ENCODE measurements at regions not wholly inside any gene's neighbourhood (a gene's known extent, or its start where the extent isn't known, plus 50 kb on each side); places are given as distances from the start of the nearest gene placed in this dataset.

DNA sequence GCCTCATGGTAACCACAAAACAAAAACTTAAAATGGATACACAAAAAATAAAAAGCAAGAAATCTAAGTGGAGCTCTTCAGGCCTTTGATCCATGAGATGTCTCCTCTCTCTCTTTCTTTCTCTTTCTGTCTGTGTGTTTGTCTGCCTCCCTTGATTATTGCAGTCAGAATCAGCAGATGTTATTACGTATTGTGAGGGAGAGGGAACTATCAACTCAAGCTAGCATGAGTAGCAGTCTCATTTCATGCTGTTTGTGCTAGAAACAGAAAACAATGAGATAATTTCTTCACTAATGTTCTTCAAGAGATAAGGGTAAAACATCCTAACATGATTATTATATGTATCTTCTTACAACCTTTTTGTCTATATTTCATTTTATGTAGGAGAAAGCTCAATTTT is 103.7 kb upstream of the PDC start:
- DNase-seq (ENCODE audit: low read depth in 4 of 6, low spot score in 6 of 6): peak in 1 of 6 donors; percentile 9
- Histone ChIP-seq H3K9me3 (ENCODE audit: control insufficient read depth, insufficient read depth, low read length) (no peaks in the 10 kb centered on the region), H3K36me3 (ENCODE audit: control insufficient read depth, insufficient read depth, low read length) (no peaks in the 10 kb centered on the region), H3K27me3 (ENCODE audit: control insufficient read depth, insufficient read depth, low read length) (no peaks in the 10 kb centered on the region), H3K27ac (ENCODE audit: low read depth, low read length) (no peak overlapping the region), H3K4me1 (ENCODE audit: control insufficient read depth, insufficient read depth, low read length) (no peaks in the 10 kb centered on the region), H3K4me3 (ENCODE audit: low read depth, low read length) (no peak overlapping the region)
- no CpG with 5 or more reads among the region's 1 CpG for WGBS (ENCODE audit: insufficient coverage)

DNA sequence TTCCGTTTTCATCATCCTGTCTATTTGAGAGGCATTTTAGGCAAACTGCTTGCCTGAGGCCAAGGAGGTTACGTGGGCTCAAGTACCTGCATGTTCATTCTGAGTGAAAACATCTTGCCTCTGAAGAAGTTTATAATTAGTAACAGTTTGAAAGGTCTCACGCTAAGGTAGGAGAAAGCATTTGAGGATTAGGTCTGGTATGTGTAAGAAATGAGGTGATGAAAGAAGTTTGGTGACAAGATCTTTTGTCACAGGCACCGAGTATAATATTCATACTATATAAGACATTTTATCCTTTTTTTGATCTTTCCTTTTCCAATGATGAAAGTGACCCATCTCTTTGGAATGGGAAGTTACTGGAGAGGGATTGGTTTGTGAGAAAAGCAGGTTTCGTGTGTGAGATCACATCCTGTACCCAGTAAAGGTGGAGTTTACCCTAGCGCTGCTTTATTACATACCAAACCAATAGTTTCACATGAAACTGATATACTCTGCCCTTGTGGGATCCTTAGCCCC is 98.7 kb upstream of the PDC start:
- Histone ChIP-seq H3K36me3 (ENCODE audit: control insufficient read depth, insufficient read depth, low read length) (no peaks in the 10 kb centered on the region), H3K27ac (ENCODE audit: low read depth, low read length) (no peak overlapping the region), H3K27me3 (ENCODE audit: control insufficient read depth, insufficient read depth, low read length) (no peaks in the 10 kb centered on the region), H3K4me3 (ENCODE audit: low read depth, low read length) (no peak overlapping the region), H3K4me1 (ENCODE audit: control insufficient read depth, insufficient read depth, low read length) (no peaks in the 10 kb centered on the region), H3K9me3 (ENCODE audit: control insufficient read depth, insufficient read depth, low read length) (no peaks in the 10 kb centered on the region)
- DNase-seq (ENCODE audit: low read depth in 4 of 6, low spot score in 6 of 6): no peak
- 100% methylated on average over 1 of the region's 6 CpGs for WGBS (ENCODE audit: insufficient coverage)

DNA sequence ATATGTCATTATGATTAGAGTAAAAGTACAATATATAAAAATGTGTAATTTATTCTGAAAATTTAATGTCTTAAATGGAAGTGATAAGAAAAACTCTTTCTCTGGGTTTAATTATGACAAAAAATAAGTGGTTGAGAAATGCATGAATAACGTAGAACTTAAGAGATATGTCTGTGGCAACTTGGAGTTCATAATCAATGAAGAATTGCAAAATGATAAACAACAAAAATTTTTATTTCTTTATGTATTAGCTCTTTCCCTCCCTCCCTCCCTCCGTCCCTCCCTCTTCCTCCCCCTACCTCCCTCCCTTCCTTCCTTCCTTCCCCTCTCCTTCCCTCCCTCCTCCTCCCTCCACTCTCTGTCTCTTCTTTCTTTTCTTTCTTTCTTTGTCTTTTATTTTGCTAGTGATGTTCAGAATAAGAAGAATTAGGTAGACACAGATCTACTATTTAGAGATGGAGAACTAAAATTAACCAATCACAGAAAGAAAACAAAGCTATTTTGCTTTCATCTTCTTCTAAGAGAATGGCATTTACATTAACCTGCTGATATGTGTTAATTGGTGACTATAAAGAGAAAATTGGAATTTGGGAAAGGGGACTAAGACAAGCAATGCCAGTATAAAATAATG is 96.3 kb upstream of the PDC start:
- H3K9me3 ChIP-seq (ENCODE audit: control insufficient read depth, insufficient read depth, low read length): no peaks in the 10 kb centered on the region

DNA sequence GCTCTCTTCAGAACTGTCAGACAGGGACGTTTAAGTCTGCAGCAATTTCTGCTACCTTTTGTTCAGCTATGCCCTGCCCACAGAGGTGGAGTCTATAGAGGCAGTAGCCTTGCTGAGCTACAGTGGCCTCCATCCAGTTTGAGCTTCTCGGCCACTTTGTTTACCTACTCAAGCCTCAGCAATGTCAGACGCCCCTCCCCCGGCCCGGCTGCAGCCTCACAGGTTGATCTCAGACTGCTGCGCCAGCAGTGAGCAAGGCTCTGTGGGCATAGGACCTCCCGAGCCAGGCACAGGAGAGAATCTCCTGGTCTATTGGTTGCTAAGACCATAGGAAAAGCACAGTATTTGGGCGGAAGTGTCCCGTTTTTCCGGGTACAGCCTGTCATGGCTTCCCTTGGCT is 89.9 kb upstream of the PDC start:
- Histone ChIP-seq H3K27me3 (ENCODE audit: control insufficient read depth, insufficient read depth, low read length) (no peaks in the 10 kb centered on the region), H3K4me1 (ENCODE audit: control insufficient read depth, insufficient read depth, low read length) (no peaks in the 10 kb centered on the region), H3K9me3 (ENCODE audit: control insufficient read depth, insufficient read depth, low read length) (no peaks in the 10 kb centered on the region), H3K4me3 (ENCODE audit: low read depth, low read length) (no peak overlapping the region), H3K27ac (ENCODE audit: low read depth, low read length) (no peak overlapping the region), H3K36me3 (ENCODE audit: control insufficient read depth, insufficient read depth, low read length) (no peaks in the 10 kb centered on the region)
- DNase-seq (ENCODE audit: low read depth in 4 of 6, low spot score in 6 of 6): no peak
- WGBS (ENCODE audit: insufficient coverage): 86% methylated on average over 10 of the region's 10 CpGs

More for the DNA sequence above, 96.3 kb upstream of the PDC start:
- WGBS (ENCODE audit: insufficient coverage): no CpG with 5 or more reads among the region's 2 CpGs
- no peaks in the 10 kb centered on the region for H3K36me3 ChIP-seq (ENCODE audit: control insufficient read depth, insufficient read depth, low read length)
- H3K4me1 ChIP-seq (ENCODE audit: control insufficient read depth, insufficient read depth, low read length): no peaks in the 10 kb centered on the region
- H3K27ac ChIP-seq (ENCODE audit: low read depth, low read length): no peak overlapping the region
- no peak overlapping the region for H3K4me3 ChIP-seq (ENCODE audit: low read depth, low read length)
- no peaks in the 10 kb centered on the region for H3K27me3 ChIP-seq (ENCODE audit: control insufficient read depth, insufficient read depth, low read length)
- DNase-seq (ENCODE audit: low read depth in 4 of 6, low spot score in 6 of 6): no peak

DNA sequence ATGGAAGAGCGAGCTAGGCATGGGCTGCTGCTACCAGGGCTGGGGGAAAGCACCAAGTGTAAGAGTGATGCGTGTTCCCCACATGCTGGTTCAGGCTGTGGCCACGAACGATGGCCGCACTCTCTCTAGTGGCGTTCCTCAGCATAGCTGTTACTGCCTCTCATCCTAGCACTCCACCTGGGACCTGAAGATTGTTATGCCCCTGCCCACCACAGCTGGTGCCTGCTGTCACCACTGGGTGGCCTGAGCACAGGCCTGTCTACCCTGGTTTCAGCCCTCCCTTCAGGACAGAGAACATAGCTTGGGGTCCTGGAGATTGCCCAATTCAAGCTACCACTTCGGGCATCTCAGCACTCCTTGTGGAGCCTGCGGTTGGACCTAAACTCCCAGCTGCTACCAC is 80.1 kb upstream of the PDC start:
- Histone ChIP-seq H3K4me3 (ENCODE audit: low read depth, low read length) (no peak overlapping the region), H3K9me3 (ENCODE audit: control insufficient read depth, insufficient read depth, low read length) (no peaks in the 10 kb centered on the region), H3K27ac (ENCODE audit: low read depth, low read length) (no peak overlapping the region), H3K27me3 (ENCODE audit: control insufficient read depth, insufficient read depth, low read length) (no peaks in the 10 kb centered on the region), H3K4me1 (ENCODE audit: control insufficient read depth, insufficient read depth, low read length) (no peaks in the 10 kb centered on the region), H3K36me3 (ENCODE audit: control insufficient read depth, insufficient read depth, low read length) (no peaks in the 10 kb centered on the region)
- no peak for DNase-seq (ENCODE audit: low read depth in 4 of 6, low spot score in 6 of 6)
- WGBS (ENCODE audit: insufficient coverage): 98% methylated on average over 7 of the region's 8 CpGs

DNA sequence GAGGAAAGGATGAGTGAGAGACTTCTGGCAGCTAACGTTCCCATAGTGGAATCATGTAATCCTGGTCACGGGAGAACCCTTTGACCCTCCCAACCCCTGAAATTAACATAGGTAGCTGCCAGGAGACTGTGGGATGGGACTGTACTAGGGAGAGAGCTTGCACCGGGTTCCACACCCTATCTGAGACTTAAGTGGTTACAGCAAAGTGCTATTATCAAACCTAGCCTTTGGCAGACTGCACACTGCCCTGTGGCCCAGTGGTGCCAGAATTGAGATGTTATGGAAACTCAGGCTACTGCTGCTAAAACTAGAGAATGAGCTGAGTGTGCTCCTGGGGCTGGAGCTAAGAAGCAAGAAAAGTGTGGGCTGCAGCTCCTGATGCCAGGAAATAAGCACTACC is 79.6 kb upstream of the PDC start:
- H3K27ac ChIP-seq (ENCODE audit: low read depth, low read length): no peak overlapping the region
- 67% methylated on average over 1 of the region's 3 CpGs for WGBS (ENCODE audit: insufficient coverage)
- H3K4me1 ChIP-seq (ENCODE audit: control insufficient read depth, insufficient read depth, low read length): no peaks in the 10 kb centered on the region
- no peak overlapping the region for H3K4me3 ChIP-seq (ENCODE audit: low read depth, low read length)
- H3K36me3 ChIP-seq (ENCODE audit: control insufficient read depth, insufficient read depth, low read length): no peaks in the 10 kb centered on the region
- DNase-seq (ENCODE audit: low read depth in 4 of 6, low spot score in 6 of 6): no peak
- no peaks in the 10 kb centered on the region for H3K27me3 ChIP-seq (ENCODE audit: control insufficient read depth, insufficient read depth, low read length)
- H3K9me3 ChIP-seq (ENCODE audit: control insufficient read depth, insufficient read depth, low read length): no peaks in the 10 kb centered on the region

DNA sequence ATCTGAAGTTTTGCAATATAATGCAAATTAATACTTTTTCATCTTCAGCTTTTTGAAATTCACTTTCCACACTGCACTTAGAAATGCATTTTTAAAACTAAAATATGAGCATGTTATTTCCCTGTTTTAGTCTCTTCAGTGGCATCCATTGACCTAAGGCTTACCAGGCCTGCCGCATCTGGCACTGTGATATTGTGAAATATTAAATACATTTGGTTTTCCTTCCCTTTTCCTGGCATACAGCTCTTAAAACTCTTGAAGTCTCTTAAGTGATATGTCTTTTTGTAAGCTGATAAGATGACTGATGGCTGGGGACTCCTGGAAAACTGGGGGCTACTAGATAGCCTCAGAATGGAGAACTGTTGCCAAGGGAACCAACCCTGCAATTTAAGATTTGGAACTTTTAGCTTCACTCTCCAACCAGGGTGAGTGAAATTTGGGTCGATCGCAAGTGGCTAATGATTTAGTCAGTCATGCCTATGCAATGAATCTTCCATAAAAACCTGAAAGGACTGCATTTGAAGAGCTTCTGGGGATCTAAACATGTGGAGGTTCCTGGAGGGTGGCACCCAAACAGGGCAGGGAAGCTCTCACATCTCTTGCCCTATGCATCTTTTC is 75.5 kb upstream of the PDC start:
- no peak for DNase-seq (ENCODE audit: low read depth in 4 of 6, low spot score in 6 of 6)
- H3K4me1 ChIP-seq (ENCODE audit: control insufficient read depth, insufficient read depth, low read length): no peaks in the 10 kb centered on the region
- no peaks in the 10 kb centered on the region for H3K9me3 ChIP-seq (ENCODE audit: control insufficient read depth, insufficient read depth, low read length)
- H3K27ac ChIP-seq (ENCODE audit: low read depth, low read length): no peak overlapping the region
- no peaks in the 10 kb centered on the region for H3K36me3 ChIP-seq (ENCODE audit: control insufficient read depth, insufficient read depth, low read length)
- H3K4me3 ChIP-seq (ENCODE audit: low read depth, low read length): no peak overlapping the region
- WGBS (ENCODE audit: insufficient coverage): no CpG with 5 or more reads among the region's 3 CpGs
- H3K27me3 ChIP-seq (ENCODE audit: control insufficient read depth, insufficient read depth, low read length): no peaks in the 10 kb centered on the region

DNA sequence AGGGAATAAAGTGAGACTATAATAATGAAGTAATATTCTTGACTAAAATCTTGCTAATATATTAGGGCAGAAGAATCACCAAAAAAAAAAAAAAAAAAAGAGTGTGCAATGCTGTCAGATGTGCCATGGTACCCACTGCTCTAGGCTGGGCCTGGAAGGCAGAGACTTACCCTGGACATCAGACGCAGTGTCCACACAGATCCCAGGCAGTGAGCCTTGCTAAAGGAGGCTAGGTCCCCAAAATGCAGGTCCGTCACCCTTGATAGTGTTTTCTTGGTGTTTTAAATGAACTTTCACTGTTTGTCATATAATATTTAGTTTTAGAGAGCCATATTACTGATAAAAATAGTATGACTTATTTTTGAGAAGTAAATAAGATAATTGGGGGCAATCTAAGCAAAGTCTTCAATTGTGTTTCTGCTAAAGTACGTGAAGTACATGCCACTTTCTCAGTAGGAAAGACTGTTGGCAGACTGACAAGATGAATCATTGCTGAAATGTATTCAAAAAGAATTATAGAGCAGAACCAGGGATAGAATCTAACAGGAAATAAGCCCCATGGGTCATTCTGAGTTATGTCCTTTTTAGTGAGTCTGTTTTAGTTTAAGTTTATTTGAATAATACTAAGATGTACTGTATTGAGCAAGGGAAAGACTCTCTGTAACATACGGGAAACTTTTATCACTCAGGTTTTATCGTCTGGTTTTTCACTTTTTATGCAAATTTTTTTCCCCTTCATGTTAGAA is 74.6 kb upstream of the PDC start:
- WGBS (ENCODE audit: insufficient coverage): 67% methylated on average over 2 of the region's 5 CpGs
- Histone ChIP-seq H3K36me3 (ENCODE audit: control insufficient read depth, insufficient read depth, low read length) (no peaks in the 10 kb centered on the region), H3K9me3 (ENCODE audit: control insufficient read depth, insufficient read depth, low read length) (no peaks in the 10 kb centered on the region), H3K4me1 (ENCODE audit: control insufficient read depth, insufficient read depth, low read length) (no peaks in the 10 kb centered on the region), H3K27me3 (ENCODE audit: control insufficient read depth, insufficient read depth, low read length) (no peaks in the 10 kb centered on the region), H3K27ac (ENCODE audit: low read depth, low read length) (no peak overlapping the region), H3K4me3 (ENCODE audit: low read depth, low read length) (no peak overlapping the region)
- DNase-seq (ENCODE audit: low read depth in 4 of 6, low spot score in 6 of 6): peak in 2 of 6 donors; percentile 2 to 23

DNA sequence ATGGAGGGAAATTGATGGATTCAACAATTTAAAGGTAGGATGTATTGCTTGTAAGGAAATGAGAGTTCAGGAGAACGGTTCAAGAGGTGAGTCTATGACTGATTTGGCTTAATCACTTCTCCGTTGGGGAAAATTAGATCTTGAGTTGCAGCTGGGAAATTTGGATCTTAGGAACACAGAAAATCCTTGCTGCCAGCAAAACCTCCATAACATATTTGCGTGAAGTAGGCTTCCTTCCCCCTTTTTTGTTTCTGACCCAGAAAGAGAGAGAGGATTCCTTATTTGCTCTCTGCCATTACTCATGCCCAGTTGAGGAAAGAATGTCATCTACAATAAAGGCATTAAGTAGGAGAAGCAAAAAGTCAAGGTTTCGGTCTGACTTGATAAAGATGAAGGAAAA is 73.5 kb upstream of the PDC start:
- Histone ChIP-seq H3K27ac (ENCODE audit: low read depth, low read length) (no peak overlapping the region), H3K36me3 (ENCODE audit: control insufficient read depth, insufficient read depth, low read length) (no peaks in the 10 kb centered on the region), H3K27me3 (ENCODE audit: control insufficient read depth, insufficient read depth, low read length) (no peaks in the 10 kb centered on the region), H3K9me3 (ENCODE audit: control insufficient read depth, insufficient read depth, low read length) (no peaks in the 10 kb centered on the region), H3K4me3 (ENCODE audit: low read depth, low read length) (no peak overlapping the region), H3K4me1 (ENCODE audit: control insufficient read depth, insufficient read depth, low read length) (no peaks in the 10 kb centered on the region)
- WGBS (ENCODE audit: insufficient coverage): no CpG with 5 or more reads among the region's 4 CpGs
- DNase-seq (ENCODE audit: low read depth in 4 of 6, low spot score in 6 of 6): no peak

DNA sequence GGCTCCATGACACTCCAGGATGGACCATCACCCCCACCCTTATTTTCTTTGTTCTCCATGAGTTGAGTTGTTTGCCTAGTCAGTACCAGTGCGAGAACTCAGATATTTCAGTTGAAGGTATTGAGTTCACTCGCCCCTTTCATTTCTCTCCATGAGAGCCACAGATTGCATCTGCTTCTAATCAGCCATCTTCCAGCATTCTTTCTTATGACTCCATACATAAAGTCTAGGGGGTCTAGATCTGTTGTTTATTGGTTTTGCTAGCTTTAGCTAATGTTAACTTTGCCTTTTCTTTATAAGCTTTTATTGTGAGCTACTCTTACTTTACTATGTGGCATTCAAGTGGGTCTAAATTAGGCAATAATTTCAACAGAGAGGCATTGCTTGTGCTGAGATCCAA is 71.6 kb upstream of the PDC start:
- H3K9me3 ChIP-seq (ENCODE audit: control insufficient read depth, insufficient read depth, low read length): no peaks in the 10 kb centered on the region
- no peak for DNase-seq (ENCODE audit: low read depth in 4 of 6, low spot score in 6 of 6)
- H3K4me3 ChIP-seq (ENCODE audit: low read depth, low read length): no peak overlapping the region
- no peaks in the 10 kb centered on the region for H3K27me3 ChIP-seq (ENCODE audit: control insufficient read depth, insufficient read depth, low read length)
- no peak overlapping the region for H3K27ac ChIP-seq (ENCODE audit: low read depth, low read length)
- no peaks in the 10 kb centered on the region for H3K4me1 ChIP-seq (ENCODE audit: control insufficient read depth, insufficient read depth, low read length)
- no peaks in the 10 kb centered on the region for H3K36me3 ChIP-seq (ENCODE audit: control insufficient read depth, insufficient read depth, low read length)
- no CpG with 5 or more reads among the region's 2 CpGs for WGBS (ENCODE audit: insufficient coverage)

Measured in spinal cord (tissue), 9 donors.